PC-3 (cell line): ENCODE measurements at regions not wholly inside any gene's neighbourhood (a gene's known extent, or its start where the extent isn't known, plus 50 kb on each side); places are given as distances from the start of the nearest gene placed in this dataset.

Experiments used
- EZH2 ChIP-seq: fragments of 300-600 bp; sonication (generic); IDR thresholded peaks from one replicate; pipeline ENCODE4 v1.6.1; 2017; ENCODE audit warnings: antibody characterized with exemption, mild to moderate bottlenecking, low read length; ENCODE audit not compliant: unreplicated experiment
- EZH2phosphoT487 ChIP-seq: fragments of 300-600 bp; sonication (generic); IDR thresholded peaks from 2 replicates; pipeline ENCODE4 v1.6.1; 2018; ENCODE audit warnings: mild to moderate bottlenecking, antibody characterized with exemption, low read length, borderline replicate concordance
- TF ChIP-seq, protein P1 (sequence below): fragments of 300-600 bp; sonication (generic); conservative IDR thresholded peaks from 2 replicates; pipeline ENCODE4 v1.5.1; 2017; ENCODE audit warnings: antibody characterized with exemption, low read depth, mild to moderate bottlenecking, low read length

DNA sequence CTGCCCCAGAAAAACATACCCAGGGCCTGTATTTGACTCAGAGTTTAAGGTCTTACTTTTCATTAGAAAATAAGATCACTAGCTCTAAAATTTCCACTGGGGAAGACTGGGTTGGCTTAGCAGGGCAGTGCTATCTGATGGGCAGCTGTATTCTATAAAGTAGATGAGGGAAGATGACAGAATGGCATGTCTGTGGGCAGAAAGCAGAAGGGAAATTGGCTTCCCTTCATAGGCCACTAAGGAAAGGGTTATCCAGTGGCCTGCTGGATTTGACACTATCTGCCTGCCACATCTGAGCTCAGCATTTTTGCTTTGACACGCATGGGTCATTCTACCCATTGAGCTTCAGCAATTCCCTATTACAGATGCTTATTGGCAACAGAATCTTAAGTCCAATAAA lies 461.3 kb upstream of the RASGRP1 start:
- TF ChIP-seq, protein P1, sequence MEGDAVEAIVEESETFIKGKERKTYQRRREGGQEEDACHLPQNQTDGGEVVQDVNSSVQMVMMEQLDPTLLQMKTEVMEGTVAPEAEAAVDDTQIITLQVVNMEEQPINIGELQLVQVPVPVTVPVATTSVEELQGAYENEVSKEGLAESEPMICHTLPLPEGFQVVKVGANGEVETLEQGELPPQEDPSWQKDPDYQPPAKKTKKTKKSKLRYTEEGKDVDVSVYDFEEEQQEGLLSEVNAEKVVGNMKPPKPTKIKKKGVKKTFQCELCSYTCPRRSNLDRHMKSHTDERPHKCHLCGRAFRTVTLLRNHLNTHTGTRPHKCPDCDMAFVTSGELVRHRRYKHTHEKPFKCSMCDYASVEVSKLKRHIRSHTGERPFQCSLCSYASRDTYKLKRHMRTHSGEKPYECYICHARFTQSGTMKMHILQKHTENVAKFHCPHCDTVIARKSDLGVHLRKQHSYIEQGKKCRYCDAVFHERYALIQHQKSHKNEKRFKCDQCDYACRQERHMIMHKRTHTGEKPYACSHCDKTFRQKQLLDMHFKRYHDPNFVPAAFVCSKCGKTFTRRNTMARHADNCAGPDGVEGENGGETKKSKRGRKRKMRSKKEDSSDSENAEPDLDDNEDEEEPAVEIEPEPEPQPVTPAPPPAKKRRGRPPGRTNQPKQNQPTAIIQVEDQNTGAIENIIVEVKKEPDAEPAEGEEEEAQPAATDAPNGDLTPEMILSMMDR = no peak
- no peak for TF ChIP-seq EZH2phosphoT487
- TF ChIP-seq EZH2 = no peak
